ENCODE measurements at regions not wholly inside any gene's neighbourhood (a gene's known extent, or its start where the extent isn't known, plus 50 kb on each side); places are given as distances from the start of the nearest gene placed in this dataset.

GRCh38 chr21:20642681-20643080, 355.5 kb upstream of the NCAM2 start:
- H3K36me3 ChIP-seq, result no peaks in the 10 kb centered on the region
- no peaks in the 10 kb centered on the region for H3K27me3 ChIP-seq
- H3K4me1 ChIP-seq, result no peaks in the 10 kb centered on the region
- no peak for DNase-seq
- no peak overlapping the region for H3K4me3 ChIP-seq
- H3K27ac ChIP-seq, result no peak overlapping the region
- ATAC-seq, result no peak
- TF ChIP-seq, protein P1, sequence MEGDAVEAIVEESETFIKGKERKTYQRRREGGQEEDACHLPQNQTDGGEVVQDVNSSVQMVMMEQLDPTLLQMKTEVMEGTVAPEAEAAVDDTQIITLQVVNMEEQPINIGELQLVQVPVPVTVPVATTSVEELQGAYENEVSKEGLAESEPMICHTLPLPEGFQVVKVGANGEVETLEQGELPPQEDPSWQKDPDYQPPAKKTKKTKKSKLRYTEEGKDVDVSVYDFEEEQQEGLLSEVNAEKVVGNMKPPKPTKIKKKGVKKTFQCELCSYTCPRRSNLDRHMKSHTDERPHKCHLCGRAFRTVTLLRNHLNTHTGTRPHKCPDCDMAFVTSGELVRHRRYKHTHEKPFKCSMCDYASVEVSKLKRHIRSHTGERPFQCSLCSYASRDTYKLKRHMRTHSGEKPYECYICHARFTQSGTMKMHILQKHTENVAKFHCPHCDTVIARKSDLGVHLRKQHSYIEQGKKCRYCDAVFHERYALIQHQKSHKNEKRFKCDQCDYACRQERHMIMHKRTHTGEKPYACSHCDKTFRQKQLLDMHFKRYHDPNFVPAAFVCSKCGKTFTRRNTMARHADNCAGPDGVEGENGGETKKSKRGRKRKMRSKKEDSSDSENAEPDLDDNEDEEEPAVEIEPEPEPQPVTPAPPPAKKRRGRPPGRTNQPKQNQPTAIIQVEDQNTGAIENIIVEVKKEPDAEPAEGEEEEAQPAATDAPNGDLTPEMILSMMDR (IDR thresholded peaks at IDR 0.05), result no peak
- H3K9me3 ChIP-seq, result no peaks in the 10 kb centered on the region
- intact Hi-C loops (cut with DNase I), result no loop called here

DNA sequence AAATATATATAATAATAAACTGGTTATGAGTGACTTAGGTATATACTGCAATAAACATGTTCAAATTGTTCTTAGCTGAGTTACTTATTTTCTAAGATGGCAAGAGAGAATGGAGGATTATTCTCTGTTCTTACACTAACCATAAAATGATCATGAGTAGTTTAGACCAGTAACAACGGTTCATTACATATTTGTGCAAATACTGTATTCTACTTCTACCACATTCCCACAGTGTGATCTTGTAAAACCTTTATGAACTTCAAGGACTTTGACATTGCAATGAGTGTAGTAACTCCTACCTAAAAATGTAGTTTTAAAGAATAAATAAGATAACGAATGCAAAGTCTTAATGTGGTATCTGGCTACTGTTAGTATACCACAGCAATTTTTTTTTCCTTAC, 353.7 kb upstream of the NCAM2 start:
- H3K4me3 ChIP-seq, result no peak overlapping the region
- TF ChIP-seq, protein P1 (IDR thresholded peaks at IDR 0.05), result no peak
- H3K9me3 ChIP-seq, result no peaks in the 10 kb centered on the region
- H3K27ac ChIP-seq, result no peak overlapping the region
- H3K27me3 ChIP-seq, result no peaks in the 10 kb centered on the region
- intact Hi-C loops (cut with DNase I), result no loop called here
- DNase-seq, result no peak
- H3K36me3 ChIP-seq, result no peaks in the 10 kb centered on the region
- ATAC-seq, result no peak
- no peaks in the 10 kb centered on the region for H3K4me1 ChIP-seq

- Histone ChIP-seq H3K4me3 (no peak overlapping the region), H3K4me1 (no peaks in the 10 kb centered on the region), H3K27ac (no peak overlapping the region), H3K36me3 (no peaks in the 10 kb centered on the region), H3K9me3 (no peaks in the 10 kb centered on the region), H3K27me3 (no peaks in the 10 kb centered on the region)
- ATAC-seq (no peak), DNase-seq (no peak)
- TF ChIP-seq, protein P1 (IDR thresholded peaks at IDR 0.05), result no peak
- intact Hi-C loops (cut with DNase I), result no loop called here
These were observed 352.9 kb upstream of the NCAM2 start for GRCh38 chr21:20645344-20645743.

GRCh38 chr21:20646431-20647165, 351.6 kb upstream of the NCAM2 start:
- intact Hi-C loops (cut with DNase I), result no loop called here
- H3K4me1 ChIP-seq, result no peaks in the 10 kb centered on the region
- no peak overlapping the region for H3K4me3 ChIP-seq
- H3K27ac ChIP-seq, result no peak overlapping the region
- no peaks in the 10 kb centered on the region for H3K36me3 ChIP-seq
- H3K9me3 ChIP-seq, result no peaks in the 10 kb centered on the region
- TF ChIP-seq, protein P1 (IDR thresholded peaks at IDR 0.05), result no peak
- H3K27me3 ChIP-seq, result no peaks in the 10 kb centered on the region
- DNase-seq, result no peak
- peak; percentile 10 for ATAC-seq

GRCh38 chr21:20647607-20648006, 350.6 kb upstream of the NCAM2 start:
- H3K27ac ChIP-seq, result no peak overlapping the region
- no peak overlapping the region for H3K4me3 ChIP-seq
- intact Hi-C loops (cut with DNase I), result no loop called here
- no peaks in the 10 kb centered on the region for H3K9me3 ChIP-seq
- ATAC-seq (no peak), DNase-seq (no peak)
- no peaks in the 10 kb centered on the region for H3K4me1 ChIP-seq
- no peaks in the 10 kb centered on the region for H3K27me3 ChIP-seq
- TF ChIP-seq, protein P1 (IDR thresholded peaks at IDR 0.05), result no peak
- no peaks in the 10 kb centered on the region for H3K36me3 ChIP-seq

DNA sequence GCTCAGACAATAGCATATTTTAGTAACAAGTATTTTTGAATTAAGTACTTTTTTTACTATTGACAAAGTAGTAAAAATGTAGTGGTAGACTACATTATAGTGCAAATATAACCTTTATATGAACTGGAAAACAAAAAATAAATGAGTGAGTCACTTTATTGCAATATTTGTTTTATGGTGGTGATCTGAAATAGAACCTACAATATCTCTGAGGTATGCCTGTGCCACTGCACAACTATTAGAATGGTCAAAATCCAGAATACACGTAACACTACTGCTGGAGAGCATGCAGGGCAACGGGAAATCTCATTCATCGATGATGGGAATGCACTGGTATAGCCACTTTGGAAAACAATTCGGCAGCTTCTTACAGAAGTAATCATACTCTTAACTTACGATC, 349.0 kb upstream of the NCAM2 start:
- no peaks in the 10 kb centered on the region for H3K4me1 ChIP-seq
- DNase-seq, result no peak
- H3K4me3 ChIP-seq, result no peak overlapping the region
- ATAC-seq, result no peak
- no peaks in the 10 kb centered on the region for H3K9me3 ChIP-seq
- H3K36me3 ChIP-seq, result no peaks in the 10 kb centered on the region
- H3K27me3 ChIP-seq, result no peaks in the 10 kb centered on the region
- TF ChIP-seq, protein P1 (IDR thresholded peaks at IDR 0.05), result no peak
- intact Hi-C loops (cut with DNase I), result no loop called here
- H3K27ac ChIP-seq, result no peak overlapping the region
